Neural cell (in vitro differentiated cells): ENCODE measurements at regions not wholly inside any gene's neighbourhood (a gene's known extent, or its start where the extent isn't known, plus 50 kb on each side); places are given as distances from the start of the nearest gene placed in this dataset.

Experiments used
- H2AFZ ChIP-seq: fragments of 200-600, 300-800 bp; sonication (generic), shearing (Covaris generic); 2 replicates; pipeline ENCODE4 v1.6.0; 2014; ENCODE audit warnings: low read depth, mild to moderate bottlenecking, antibody characterized with exemption, low read length, moderate library complexity
- H3F3A ChIP-seq: fragments of 200-600 bp; shearing (Covaris generic); 2 replicates; pipeline ENCODE4 v1.6.1; 2016; ENCODE audit warnings: mild to moderate bottlenecking, moderate library complexity, mixed read lengths, antibody characterized with exemption, low read length; ENCODE audit not compliant: insufficient read depth, poor library complexity, severe bottlenecking
- H3K27ac ChIP-seq: fragments of 200-600, 300-800 bp; sonication (generic), shearing (Covaris generic); 2 replicates; pipeline ENCODE4 v1.5.1; 2014; ENCODE audit warnings: mild to moderate bottlenecking, low read length, moderate library complexity
- H3K27me3 ChIP-seq: fragments of 300-800, 200-600 bp; sonication (generic), shearing (Covaris generic); 2 replicates; pipeline ENCODE4 v1.6.0; 2014; ENCODE audit warnings: mild to moderate bottlenecking, low read depth, low read length, moderate library complexity; ENCODE audit not compliant: insufficient read depth
- H3K36me3 ChIP-seq: fragments of 300-800, 200-600 bp; sonication (generic), shearing (Covaris generic); 2 replicates; pipeline ENCODE4 v1.5.1; 2014; ENCODE audit warnings: mild to moderate bottlenecking, antibody characterized with exemption, low read length, moderate library complexity; ENCODE audit not compliant: insufficient read depth
- H3K4me2 ChIP-seq: fragments of 300-800, 200-600 bp; sonication (generic), shearing (Covaris generic); 2 replicates; pipeline ENCODE4 v1.6.0; 2014; ENCODE audit warnings: mild to moderate bottlenecking, low read length
- H3K4me3 ChIP-seq: fragments of 300-800, 200-600 bp; sonication (generic), shearing (Covaris generic); 2 replicates; pipeline ENCODE4 v1.5.1; 2014; ENCODE audit warnings: mild to moderate bottlenecking, low read length, moderate library complexity
- H3K79me2 ChIP-seq: fragments of 200-600 bp; shearing (Covaris generic); replicated peaks from 2 replicates; pipeline ENCODE4 v1.6.0; 2014; ENCODE audit warnings: mild to moderate bottlenecking, low read length, moderate library complexity; ENCODE audit not compliant: insufficient read depth
- H3K9ac ChIP-seq: fragments of 300-800, 200-600 bp; sonication (generic), shearing (Covaris generic); 2 replicates; pipeline ENCODE4 v1.6.1; 2016; ENCODE audit warnings: mild to moderate bottlenecking, low read length, mixed read lengths
- H3K9me2 ChIP-seq: fragments of 200-600 bp; shearing (Covaris generic); 2 replicates; pipeline ENCODE4 v1.6.1; 2016; ENCODE audit warnings: mild to moderate bottlenecking, low read length, mixed read lengths; ENCODE audit not compliant: insufficient read depth
- H3K9me3 ChIP-seq: fragments of 200-600, 300-800 bp; sonication (generic), shearing (Covaris generic); 2 replicates; pipeline ENCODE4 v1.6.1; 2016; ENCODE audit warnings: mild to moderate bottlenecking, mixed run types, low read length, moderate library complexity, mixed read lengths
- H4K20me1 ChIP-seq: fragments of 200-600 bp; shearing (Covaris generic); 2 replicates; pipeline ENCODE4 v1.6.1; 2016; ENCODE audit warnings: mild to moderate bottlenecking, mixed run types; ENCODE audit not compliant: insufficient read depth
- CTCF ChIP-seq: fragments of 450-650 bp; IDR thresholded peaks from 2 replicates; pipeline ENCODE4 v1.5.1; 2014; ENCODE audit warnings: antibody characterized with exemption, mild to moderate bottlenecking, moderate library complexity; ENCODE audit not compliant: poor library complexity, severe bottlenecking
- EP300 ChIP-seq: fragments of 450-650 bp; conservative IDR thresholded peaks from 2 replicates; pipeline ENCODE4 v1.6.1; 2014; ENCODE audit warnings: antibody characterized with exemption, mild to moderate bottlenecking, moderate library complexity; ENCODE audit not compliant: poor library complexity, severe bottlenecking
- EZH2 ChIP-seq: fragments of 200-600, 300-800 bp; shearing (Covaris generic), sonication (generic); IDR thresholded peaks from 2 replicates; pipeline ENCODE4 v1.6.1; 2014; ENCODE audit warnings: antibody characterized with exemption, low read length, borderline replicate concordance, mild to moderate bottlenecking; ENCODE audit not compliant: insufficient read depth, poor library complexity, severe bottlenecking
- MXI1 ChIP-seq: fragments of 450-650 bp; conservative IDR thresholded peaks from 2 replicates; pipeline ENCODE4 v1.6.1; 2014; ENCODE audit warnings: antibody characterized with exemption, mild to moderate bottlenecking; ENCODE audit not compliant: poor library complexity, severe bottlenecking
- POLR2AphosphoS5 ChIP-seq: IDR thresholded peaks from 2 replicates; pipeline ENCODE4 v1.6.1; 2012
- RAD21 ChIP-seq: fragments of 450-650 bp; conservative IDR thresholded peaks from 2 replicates; pipeline ENCODE4 v1.6.1; 2014; ENCODE audit warnings: antibody characterized with exemption, mild to moderate bottlenecking, moderate library complexity
- REST ChIP-seq: IDR thresholded peaks from 2 replicates; pipeline ENCODE4 v1.6.1; 2012; ENCODE audit warnings: borderline replicate concordance
- SMC3 ChIP-seq: fragments of 450-650 bp; conservative IDR thresholded peaks from 2 replicates; pipeline ENCODE4 v1.6.1; 2014; ENCODE audit warnings: antibody characterized with exemption, mild to moderate bottlenecking, moderate library complexity; ENCODE audit not compliant: poor library complexity
- TAF1 ChIP-seq: IDR thresholded peaks from 2 replicates; pipeline ENCODE4 v1.6.1; 2012; ENCODE audit warnings: low read depth

- Histone ChIP-seq H3K27me3 (no peaks in the 10 kb centered on the region), H3K27ac (peak overlapping the region; percentile 44), H3F3A (no peaks in the 10 kb centered on the region), H3K4me3 (no peak overlapping the region), H2AFZ (no peak overlapping the region), H3K9me2 (no peaks in the 10 kb centered on the region), H3K79me2 (no peaks in the 10 kb centered on the region), H3K9ac (no peak overlapping the region), H3K36me3 (no peaks in the 10 kb centered on the region), H3K4me2 (no peak overlapping the region), H4K20me1 (no peaks in the 10 kb centered on the region), H3K9me3 (no peaks in the 10 kb centered on the region)
- TF ChIP-seq CTCF = no peak
- peak; percentile 58 for TF ChIP-seq POLR2AphosphoS5
- peak; percentile 93 for TF ChIP-seq EP300
These were observed 111.5 kb upstream of the SULT1C3 start for GRCh38 chr2:108128249-108128648.

GRCh38 chr2:108129636-108130035 lies 110.1 kb upstream of the SULT1C3 start:
- H3K27ac ChIP-seq = no peak overlapping the region
- H3K9ac ChIP-seq = no peak overlapping the region
- no peaks in the 10 kb centered on the region for H3K9me3 ChIP-seq
- no peaks in the 10 kb centered on the region for H3K36me3 ChIP-seq
- H3K4me3 ChIP-seq = no peak overlapping the region
- no peak overlapping the region for H3K4me2 ChIP-seq
- no peaks in the 10 kb centered on the region for H3K79me2 ChIP-seq
- H3K9me2 ChIP-seq = no peaks in the 10 kb centered on the region
- no peaks in the 10 kb centered on the region for H4K20me1 ChIP-seq
- TF ChIP-seq SMC3 (no peak), TAF1 (no peak), EZH2 (no peak), POLR2AphosphoS5 (no peak), REST (no peak), EP300 (no peak), CTCF (no peak), RAD21 (no peak), MXI1 (no peak)
- no peaks in the 10 kb centered on the region for H3K27me3 ChIP-seq
- H2AFZ ChIP-seq = no peak overlapping the region
- H3F3A ChIP-seq = no peaks in the 10 kb centered on the region
